HCT116 (cell line): ENCODE measurements at regions not wholly inside any gene's neighbourhood (a gene's known extent, or its start where the extent isn't known, plus 50 kb on each side); places are given as distances from the start of the nearest gene placed in this dataset.

Source experiments
- ATAC-seq: fragments of 200-7000 bp; cut with Tn5 transposase; 2 replicates; pipeline ENCODE4 v1.9.1; 2020; ENCODE audit warnings: mild to moderate bottlenecking, moderate library complexity
- BruUV-seq: library from RNA; stranded (reverse); fragments of 400-500 nt; replicated peaks from 2 replicates; lab custom pipeline; 2021; lab: Mats Ljungman, UMichigan
- CTCF ChIA-PET: fragments of 300-600 bp; sonication (Branson Sonifier 250); formaldehyde crosslinking; loops from one replicate; lab custom pipeline; 2021; ENCODE audit warnings: antibody characterized with exemption; lab: Charles Lee
- POLR2A ChIA-PET: fragments of 300-600, 350-600 bp; sonication (Branson Sonifier 250); formaldehyde crosslinking; loops from one replicate; lab custom pipeline; 2021; ENCODE audit warnings: antibody characterized with exemption; lab: Charles Lee
- RAD21 ChIA-PET, 2 experiments: fragments of 300-600 bp; sonication (Branson Sonifier 250); formaldehyde crosslinking; loops; one replicate each; lab custom pipeline; 2023; ENCODE audit warnings: low total read pairs in 2 of 2; ENCODE audit not compliant: uncharacterized antibody in 2 of 2, unreplicated experiment in 2 of 2, low non-redundant PET in 1 of 2; lab: Charles Lee
- DNase-seq: peaks from one replicate; pipeline ENCODE4 v3.0.0-alpha.2; 2010; ENCODE audit warnings: low read depth, low spot score
- H2AFZ ChIP-seq: fragments of 200-600 bp; shearing (Covaris generic), sonication (generic); 2 replicates; pipeline ENCODE4 v1.6.1; 2017; ENCODE audit warnings: low read depth, mixed run types, mixed read lengths, antibody characterized with exemption, low read length; ENCODE audit not compliant: poor library complexity, severe bottlenecking
- H3K27ac ChIP-seq: 2 replicates; pipeline ENCODE4 v1.5.1; 2012; ENCODE audit warnings: low read depth, low read length
- H3K27me3 ChIP-seq: fragments of 200-600 bp; sonication (generic); 2 replicates; pipeline ENCODE4 v1.6.1; 2016; ENCODE audit warnings: mixed run types, low read length, mixed read lengths; ENCODE audit not compliant: insufficient read depth
- H3K36me3 ChIP-seq, 2 experiments: fragments of 200-500 bp in 1 of 2; fragments of 200-600 bp in 1 of 2; sonication (Bioruptor generic) in 1 of 2; sonication (generic) in 1 of 2; 2 replicates each; pipeline versions ENCODE4 v1.5.1 to v1.6.1; 2014 to 2016; ENCODE audit warnings: low read length in 2 of 2, inconsistent platforms in 1 of 2, mixed read lengths in 1 of 2, mixed run types in 1 of 2; ENCODE audit not compliant: insufficient read depth in 2 of 2, control insufficient read depth in 1 of 2
- H3K4me1 ChIP-seq, 2 experiments: fragments of 200-600 bp in 1 of 2; sonication (generic) in 1 of 2; 2 replicates each; pipeline versions ENCODE4 v1.5.1 to v1.6.1; 2012 to 2017; ENCODE audit warnings: low read length in 2 of 2, inconsistent platforms in 1 of 2, mild to moderate bottlenecking in 1 of 2, mixed read lengths in 1 of 2, mixed run types in 1 of 2, moderate library complexity in 1 of 2; ENCODE audit not compliant: insufficient read depth in 2 of 2, control insufficient read depth in 1 of 2
- H3K4me2 ChIP-seq: fragments of 200-600 bp; sonication (generic); 2 replicates; pipeline ENCODE4 v1.6.1; 2017; ENCODE audit warnings: mixed run types, low read length, mixed read lengths
- H3K4me3 ChIP-seq, 2 experiments: fragments of 200-600 bp in 1 of 2; sonication (generic) in 1 of 2; replicated peaks in 1 of 2; 2 replicates each; pipeline ENCODE4 v1.5.1; 2011 to 2016; ENCODE audit warnings: low read length in 2 of 2, control low read depth in 1 of 2, low read depth in 1 of 2, mild to moderate bottlenecking in 1 of 2, mixed read lengths in 1 of 2, mixed run types in 1 of 2
- H3K79me2 ChIP-seq: fragments of 200-600 bp; sonication (generic); 2 replicates; pipeline ENCODE4 v1.6.1; 2017; ENCODE audit warnings: mild to moderate bottlenecking, mixed run types, low read length, moderate library complexity, mixed read lengths; ENCODE audit not compliant: insufficient read depth
- H3K9ac ChIP-seq: fragments of 200-600 bp; sonication (generic); 2 replicates; pipeline ENCODE4 v1.6.1; 2016; ENCODE audit warnings: low read length, mixed read lengths
- H3K9me2 ChIP-seq: fragments of 200-600 bp; sonication (generic), shearing (Covaris generic); 2 replicates; pipeline ENCODE4 v1.6.1; 2017; ENCODE audit warnings: mixed run types, mild to moderate bottlenecking, moderate library complexity; ENCODE audit not compliant: insufficient read depth
- H3K9me3 ChIP-seq, 2 experiments: fragments of 200-500 bp in 1 of 2; fragments of 200-600 bp in 1 of 2; sonication (Bioruptor generic) in 1 of 2; sonication (generic) in 1 of 2; 2 replicates each; pipeline ENCODE4 v1.6.1; 2014 to 2017; ENCODE audit warnings: low read length in 2 of 2, mixed read lengths in 2 of 2, inconsistent platforms in 1 of 2, low read depth in 1 of 2, mild to moderate bottlenecking in 1 of 2, mixed run types in 1 of 2, moderate library complexity in 1 of 2; ENCODE audit not compliant: control insufficient read depth in 1 of 2, insufficient read depth in 1 of 2
- H4K20me1 ChIP-seq: fragments of 200-600 bp; sonication (generic), shearing (Covaris generic); 2 replicates; pipeline ENCODE4 v1.6.1; 2017; ENCODE audit warnings: mixed run types, mild to moderate bottlenecking, moderate library complexity; ENCODE audit not compliant: insufficient read depth
- ATF3 ChIP-seq: IDR thresholded peaks from 2 replicates; pipeline ENCODE4 v1.6.1; 2012
- EGR1 ChIP-seq: IDR thresholded peaks from 2 replicates; pipeline ENCODE4 v1.6.1; 2012; ENCODE audit warnings: low read depth
- EZH2 ChIP-seq: fragments of 200-600 bp; sonication (generic); IDR thresholded peaks from 2 replicates; pipeline ENCODE4 v1.6.1; 2017; ENCODE audit warnings: antibody characterized with exemption, mixed run types
- POLR2A ChIP-seq: IDR thresholded peaks from 2 replicates; pipeline ENCODE4 v1.7.0; 2011; ENCODE audit warnings: borderline replicate concordance; ENCODE audit not compliant: insufficient read depth, insufficient read length; ENCODE audit errors: extremely low read depth
- RAD21 ChIP-seq: IDR thresholded peaks from 2 replicates; pipeline ENCODE4 v1.6.1; 2012; ENCODE audit warnings: low read depth, mild to moderate bottlenecking
- SIN3A ChIP-seq: IDR thresholded peaks from 2 replicates; pipeline ENCODE4 v1.6.1; 2012; ENCODE audit warnings: low read depth
- SRF ChIP-seq: IDR thresholded peaks from 2 replicates; pipeline ENCODE4 v1.6.1; 2012; ENCODE audit warnings: low read depth
- TCF7L2 ChIP-seq: IDR thresholded peaks from 2 replicates; pipeline ENCODE4 v1.7.0; 2011; ENCODE audit warnings: borderline replicate concordance, inconsistent platforms; ENCODE audit not compliant: insufficient read depth, insufficient read length; ENCODE audit errors: extremely low read depth
- ZBTB33 ChIP-seq: IDR thresholded peaks from 2 replicates; pipeline ENCODE4 v1.6.1; 2011; ENCODE audit warnings: mild to moderate bottlenecking, low read length, moderate library complexity; ENCODE audit not compliant: insufficient replicate concordance; ENCODE audit errors: extremely low read depth
- ZFX ChIP-seq: fragments of 450-650 bp; IDR thresholded peaks from 2 replicates; pipeline ENCODE4 v1.6.1; 2017
- intact Hi-C: fragments of 100-400 bp; cut with micrococcal nuclease; formaldehyde crosslinking; loops from 2 replicates; pipeline ENCODE4 v1.10.0; 2022

- Histone ChIP-seq H3K9me2 (no peaks in the 10 kb centered on the region), H3K9me3 (no peaks in the 10 kb centered on the region), H3K9ac (no peak overlapping the region), H3K27ac (no peak overlapping the region), H3K4me1 (no peaks in the 10 kb centered on the region), H3K79me2 (no peaks in the 10 kb centered on the region), H3K36me3 (no peaks in the 10 kb centered on the region), H3K4me2 (no peak overlapping the region), H2AFZ (no peak overlapping the region), H4K20me1 (no peaks in the 10 kb centered on the region), H3K4me3 (no peak overlapping the region), H3K27me3 (peaks cover 18% of the 10 kb centered on the region)
- BruUV-seq: no TSS peak
- intact Hi-C loops: no loop called here
- no peak for DNase-seq
- RAD21 ChIA-PET: no interaction called here
- POLR2A ChIA-PET: no interaction called here
- CTCF ChIA-PET: no interaction called here
- ATAC-seq: no peak
- no peak for TF ChIP-seq POLR2A
- no peak for TF ChIP-seq SIN3A
- no peak for TF ChIP-seq SRF
- TF ChIP-seq ZBTB33: no peak
- no peak for TF ChIP-seq ATF3
- no peak for TF ChIP-seq RAD21
- no peak for TF ChIP-seq EGR1
- TF ChIP-seq ZFX: no peak
- TF ChIP-seq TCF7L2: no peak
- no peak for TF ChIP-seq EZH2
Observed at GRCh38 chr12:97756741-97757140, 294.1 kb downstream of the RMST start.
